UCSD-AML1 (cell line): ENCODE measurements at regions not wholly inside any gene's neighbourhood (a gene's known extent, or its start where the extent isn't known, plus 50 kb on each side); places are given as distances from the start of the nearest gene placed in this dataset.
"Not testable (repeated sequence)": the region's sequence is repeated elsewhere in the genome, so short reads cannot be mapped to it uniquely, and the experiment has no call there.

ENCODE experiments used
- DNase-seq: peaks from one replicate; lab custom pipeline; 2025; ENCODE audit not compliant: unreplicated experiment; lab: John Stamatoyannopoulos, UW

GRCh38 chr13:105758918-105759860, 776.3 kb downstream of the EFNB2 start:
- no peak for DNase-seq

- no peak for DNase-seq
Measured at GRCh38 chr13:105740739-105741138, 794.7 kb downstream of the EFNB2 start.

- no peak for DNase-seq
Measured at GRCh38 chr13:105737688-105738087, 797.8 kb downstream of the EFNB2 start.

- DNase-seq = no peak
Measured at GRCh38 chr13:105735281-105735680, 800.2 kb downstream of the EFNB2 start.

GRCh38 chr13:105732806-105733529, 802.5 kb downstream of the EFNB2 start:
- no peak for DNase-seq

GRCh38 chr13:105725887-105726286, 809.6 kb downstream of the EFNB2 start:
- no peak for DNase-seq

GRCh38 chr13:105721016-105721415, 814.4 kb downstream of the EFNB2 start:
- no peak for DNase-seq

- no peak for DNase-seq
Measured at GRCh38 chr13:105719859-105720258, 815.6 kb downstream of the EFNB2 start.

- DNase-seq = no peak
Measured at GRCh38 chr13:105709181-105709580, 826.3 kb downstream of the EFNB2 start.

GRCh38 chr13:105703843-105704242, 831.6 kb downstream of the EFNB2 start:
- no peak for DNase-seq

- no peak for DNase-seq
Measured at GRCh38 chr13:105702441-105702840, 833.0 kb downstream of the EFNB2 start.

GRCh38 chr13:105692769-105693168, 842.7 kb downstream of the EFNB2 start:
- no peak for DNase-seq

GRCh38 chr13:105684216-105684615, 851.2 kb downstream of the EFNB2 start:
- no peak for DNase-seq

GRCh38 chr13:105679838-105680237, 855.6 kb downstream of the EFNB2 start:
- no peak for DNase-seq

- DNase-seq = no peak
Measured at GRCh38 chr13:105678072-105678471, 857.4 kb downstream of the EFNB2 start.

GRCh38 chr13:105672881-105673280, 862.6 kb downstream of the EFNB2 start:
- no peak for DNase-seq

- DNase-seq = not testable (repeated sequence)
Measured at GRCh38 chr13:105671131-105671530, 864.3 kb downstream of the EFNB2 start.

- no peak for DNase-seq
Measured at GRCh38 chr13:105670179-105670990, 865.1 kb downstream of the EFNB2 start.

GRCh38 chr13:105665284-105665683, 870.2 kb downstream of the EFNB2 start:
- DNase-seq = no peak

- DNase-seq = no peak
Measured at GRCh38 chr13:105663182-105663581, 872.3 kb downstream of the EFNB2 start.

- no peak for DNase-seq
Measured at GRCh38 chr13:105660561-105660960, 874.9 kb downstream of the EFNB2 start.
